PC-3 (cell line): ENCODE measurements at regions not wholly inside any gene's neighbourhood (a gene's known extent, or its start where the extent isn't known, plus 50 kb on each side); places are given as distances from the start of the nearest gene placed in this dataset.

Source experiments
- ATAC-seq: fragments of 200-7000 bp; cut with Tn5 transposase; 2 replicates; pipeline ENCODE4 v1.9.1; 2020; ENCODE audit warnings: mild to moderate bottlenecking, moderate library complexity
- BruUV-seq: library from RNA; stranded (reverse); fragments of 400-500 nt; replicated peaks from 2 replicates; lab custom pipeline; 2021; lab: Mats Ljungman, UMichigan
- CTCF ChIA-PET: fragments of 300-600 bp; sonication (Branson Sonifier 250); formaldehyde crosslinking; loops from one replicate; lab custom pipeline; 2022; ENCODE audit warnings: antibody characterized with exemption; lab: Charles Lee
- POLR2A ChIA-PET: fragments of 300-600 bp; sonication (Branson Sonifier 250); formaldehyde crosslinking; loops from one replicate; lab custom pipeline; 2022; ENCODE audit warnings: antibody characterized with exemption; ENCODE audit not compliant: unreplicated experiment; lab: Charles Lee
- DNase-seq: peaks from one replicate; pipeline ENCODE4 v3.0.0-alpha.2; 2015
- H2AFZ ChIP-seq: fragments of 300-600 bp; sonication (generic); 2 replicates; pipeline ENCODE4 v1.6.0; 2016; ENCODE audit warnings: antibody characterized with exemption, low read length
- H3F3A ChIP-seq: fragments of 300-600 bp; sonication (generic); one replicate; pipeline ENCODE4 v1.6.0; 2017; ENCODE audit warnings: antibody characterized with exemption, low read length, control low read depth, mild to moderate bottlenecking; ENCODE audit not compliant: unreplicated experiment
- H3K27ac ChIP-seq: fragments of 300-600 bp; sonication (generic); 2 replicates; pipeline ENCODE4 v1.5.1; 2016; ENCODE audit warnings: mild to moderate bottlenecking, low read length
- H3K27me3 ChIP-seq: fragments of 300-600 bp; sonication (generic); 2 replicates; pipeline ENCODE4 v1.6.1; 2016; ENCODE audit warnings: low read length, mixed read lengths
- H3K36me3 ChIP-seq: fragments of 300-600 bp; sonication (generic); 2 replicates; pipeline ENCODE4 v1.6.1; 2016; ENCODE audit warnings: low read depth, mixed run types, low read length, mixed read lengths
- H3K4me1 ChIP-seq: fragments of 300-600 bp; sonication (generic); 2 replicates; pipeline ENCODE4 v1.5.1; 2016; ENCODE audit warnings: low read length; ENCODE audit not compliant: insufficient read depth
- H3K4me2 ChIP-seq: fragments of 300-600 bp; sonication (generic); 2 replicates; pipeline ENCODE4 v1.6.0; 2016; ENCODE audit warnings: low read length
- H3K4me3 ChIP-seq: fragments of 300-600 bp; sonication (generic); 2 replicates; pipeline ENCODE4 v1.5.1; 2016; ENCODE audit warnings: mild to moderate bottlenecking, low read length, mixed read lengths
- H3K79me2 ChIP-seq: fragments of 300-600 bp; sonication (generic); 2 replicates; pipeline ENCODE4 v1.6.1; 2017; ENCODE audit warnings: low read length, mixed read lengths
- H3K9ac ChIP-seq: fragments of 300-600 bp; sonication (generic); 2 replicates; pipeline ENCODE4 v1.6.0; 2016; ENCODE audit warnings: mild to moderate bottlenecking, low read length
- H3K9me2 ChIP-seq: fragments of 300-600 bp; sonication (generic); replicated peaks from 2 replicates; pipeline ENCODE4 v1.6.1; 2016; ENCODE audit warnings: mixed run types, low read length, mixed read lengths
- H3K9me3 ChIP-seq: fragments of 300-600 bp; sonication (generic); 2 replicates; pipeline ENCODE4 v1.6.1; 2016; ENCODE audit warnings: low read length, mixed read lengths
- H4K20me1 ChIP-seq: fragments of 300-600 bp; sonication (generic); 2 replicates; pipeline ENCODE4 v1.6.1; 2016; ENCODE audit warnings: low read length, mixed read lengths
- CTCF ChIP-seq: fragments of 300-600 bp; sonication (generic); conservative IDR thresholded peaks from 2 replicates; pipeline ENCODE4 v1.5.1; 2017; ENCODE audit warnings: antibody characterized with exemption, low read depth, mild to moderate bottlenecking, low read length
- EZH2 ChIP-seq: fragments of 300-600 bp; sonication (generic); IDR thresholded peaks from one replicate; pipeline ENCODE4 v1.6.1; 2017; ENCODE audit warnings: antibody characterized with exemption, mild to moderate bottlenecking, low read length; ENCODE audit not compliant: unreplicated experiment
- EZH2phosphoT487 ChIP-seq: fragments of 300-600 bp; sonication (generic); IDR thresholded peaks from 2 replicates; pipeline ENCODE4 v1.6.1; 2018; ENCODE audit warnings: mild to moderate bottlenecking, antibody characterized with exemption, low read length, borderline replicate concordance
- intact Hi-C: fragments of 100-400 bp; cut with micrococcal nuclease; formaldehyde crosslinking; loops from 2 replicates; pipeline ENCODE4 v1.9.0; 2023

GRCh38 chr9:36765468-36766341 lies 193.0 kb downstream of the MELK start:
- ATAC-seq, result no peak
- TF ChIP-seq EZH2 (no peak), EZH2phosphoT487 (no peak), CTCF (no peak)
- no peaks in the 10 kb centered on the region for H3K4me1 ChIP-seq
- no peaks in the 10 kb centered on the region for H4K20me1 ChIP-seq
- H3K79me2 ChIP-seq, result no peaks in the 10 kb centered on the region
- ChIA-PET CTCF (no interaction called here), POLR2A (no interaction called here)
- no peak overlapping the region for H3K4me2 ChIP-seq
- no peaks in the 10 kb centered on the region for H3F3A ChIP-seq
- H2AFZ ChIP-seq, result no peak overlapping the region
- no peak overlapping the region for H3K4me3 ChIP-seq
- intact Hi-C loops, result no loop called here
- DNase-seq, result no peak
- peaks cover 22% of the 10 kb centered on the region for H3K27me3 ChIP-seq
- BruUV-seq, result no TSS peak
- H3K9ac ChIP-seq, result no peak overlapping the region
- H3K9me3 ChIP-seq, result no peaks in the 10 kb centered on the region
- H3K36me3 ChIP-seq, result no peaks in the 10 kb centered on the region
- H3K9me2 ChIP-seq, result no peaks in the 10 kb centered on the region
- no peak overlapping the region for H3K27ac ChIP-seq

DNA sequence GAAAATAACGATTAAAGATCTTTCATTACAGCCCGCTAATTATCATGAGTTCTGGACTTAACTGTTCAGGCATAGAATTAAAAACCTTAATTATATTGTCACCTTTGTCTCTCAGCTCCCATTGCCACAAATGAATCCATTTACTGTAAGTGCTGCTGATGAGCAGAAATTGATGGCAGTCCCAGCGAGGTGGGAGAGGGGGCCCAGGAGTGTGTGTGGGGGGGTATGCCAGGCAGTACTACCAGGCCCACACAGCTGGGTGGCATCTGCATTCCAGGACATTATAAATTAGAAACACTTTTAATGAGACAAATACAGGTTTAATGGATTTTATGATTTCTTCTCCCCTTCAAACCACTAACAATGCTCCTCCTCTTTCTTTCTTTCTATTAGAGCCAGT lies 196.0 kb downstream of the MELK start:
- ChIA-PET POLR2A (no interaction called here), CTCF (no interaction called here)
- intact Hi-C loops, result no loop called here

More for the DNA sequence above, 196.0 kb downstream of the MELK start:
- H3K4me2 ChIP-seq, result no peak overlapping the region
- no peaks in the 10 kb centered on the region for H3K79me2 ChIP-seq
- H3F3A ChIP-seq, result no peaks in the 10 kb centered on the region
- H2AFZ ChIP-seq, result no peak overlapping the region
- H4K20me1 ChIP-seq, result no peaks in the 10 kb centered on the region
- TF ChIP-seq EZH2phosphoT487 (no peak), EZH2 (no peak), CTCF (no peak)
- H3K9me3 ChIP-seq, result no peaks in the 10 kb centered on the region
- H3K27ac ChIP-seq, result no peak overlapping the region
- H3K4me3 ChIP-seq, result no peak overlapping the region
- DNase-seq (no peak), ATAC-seq (no peak)
- no peak overlapping the region for H3K9ac ChIP-seq
- H3K4me1 ChIP-seq, result no peaks in the 10 kb centered on the region
- no peaks in the 10 kb centered on the region for H3K9me2 ChIP-seq
- BruUV-seq, result no TSS peak
- no peaks in the 10 kb centered on the region for H3K36me3 ChIP-seq
- peaks cover 39% of the 10 kb centered on the region for H3K27me3 ChIP-seq
